Panc1 (cell line): ENCODE measurements at regions not wholly inside any gene's neighbourhood (a gene's known extent, or its start where the extent isn't known, plus 50 kb on each side); places are given as distances from the start of the nearest gene placed in this dataset.

Experiments
- ATAC-seq: fragments of 200-7000 bp; cut with Tn5 transposase; 2 replicates; pipeline ENCODE4 v1.9.1; 2020; ENCODE audit warnings: mild to moderate bottlenecking, moderate library complexity
- BruUV-seq: library from RNA; stranded (reverse); fragments of 400-500 nt; replicated peaks from 2 replicates; lab custom pipeline; 2021; lab: Mats Ljungman, UMichigan
- CTCF ChIA-PET: fragments of 300-600 bp; sonication (Branson Sonifier 250); formaldehyde crosslinking; loops from one replicate; lab custom pipeline; 2022; ENCODE audit warnings: antibody characterized with exemption; lab: Charles Lee
- POLR2A ChIA-PET: fragments of 300-600 bp; sonication (Branson Sonifier 250); formaldehyde crosslinking; loops from one replicate; lab custom pipeline; 2022; ENCODE audit warnings: antibody characterized with exemption; lab: Charles Lee
- DNase-seq: peaks from one replicate; pipeline ENCODE4 v3.0.0-alpha.2; 2010; ENCODE audit warnings: low read depth, low spot score
- H3K27ac ChIP-seq: 2 replicates; pipeline ENCODE4 v1.5.1; 2011; ENCODE audit warnings: mild to moderate bottlenecking, low read length, inconsistent platforms
- H3K27me3 ChIP-seq: fragments of 200-500 bp; sonication (Bioruptor generic); 2 replicates; pipeline ENCODE4 v1.6.0; 2014; ENCODE audit warnings: low read length, inconsistent platforms; ENCODE audit not compliant: control insufficient read depth, insufficient read depth
- H3K36me3 ChIP-seq: fragments of 200-500 bp; sonication (Bioruptor generic); 2 replicates; pipeline ENCODE4 v1.5.1; 2014; ENCODE audit warnings: inconsistent platforms, mild to moderate bottlenecking, low read length, moderate library complexity; ENCODE audit not compliant: control insufficient read depth, insufficient read depth
- H3K4me1 ChIP-seq: 2 replicates; pipeline ENCODE4 v1.5.1; 2011; ENCODE audit warnings: inconsistent platforms, mild to moderate bottlenecking, low read length, moderate library complexity; ENCODE audit not compliant: control insufficient read depth, insufficient read depth
- H3K4me3 ChIP-seq, 2 experiments: 2 replicates each; pipeline ENCODE4 v1.5.1; 2011 to 2012; ENCODE audit warnings: low read depth in 2 of 2, low read length in 2 of 2, mild to moderate bottlenecking in 2 of 2, inconsistent platforms in 1 of 2, moderate library complexity in 1 of 2
- H3K9me3 ChIP-seq: fragments of 200-500 bp; sonication (Bioruptor generic); 2 replicates; pipeline ENCODE4 v1.5.1; 2014; ENCODE audit warnings: low read depth, mild to moderate bottlenecking, inconsistent platforms, low read length, moderate library complexity; ENCODE audit not compliant: control insufficient read depth, insufficient read depth
- POLR2AphosphoS5 ChIP-seq: IDR thresholded peaks from 2 replicates; pipeline ENCODE4 v1.6.1; 2012; ENCODE audit warnings: mild to moderate bottlenecking, low read depth, low read length, moderate library complexity
- SIN3A ChIP-seq: IDR thresholded peaks from 2 replicates; pipeline ENCODE4 v1.6.1; 2012; ENCODE audit warnings: low read depth, mild to moderate bottlenecking, low read length, moderate library complexity, borderline replicate concordance; ENCODE audit not compliant: insufficient read depth
- TCF7L2 ChIP-seq: IDR thresholded peaks from 2 replicates; pipeline ENCODE4 v1.6.1; 2011; ENCODE audit warnings: mild to moderate bottlenecking, low read depth, low read length, inconsistent platforms
- in situ Hi-C: cut with HindIII; loops from 2 replicates; pipeline ENCODE4 v1.10.0; 2016; ENCODE audit warnings: low sequenced_read_pairs, low pct_unique_long_range_greater_than_20kb
- intact Hi-C: fragments of 100-400 bp; cut with micrococcal nuclease; formaldehyde crosslinking; loops from one replicate; pipeline ENCODE4 v1.10.0; 2022; ENCODE audit not compliant: unreplicated experiment
- TF ChIP-seq, protein P1 (sequence below), 2 experiments: IDR thresholded peaks; 2 replicates each; pipeline ENCODE4 v1.6.1; 2011 to 2012; ENCODE audit warnings: low read depth in 2 of 2, control low read depth in 1 of 2, low read length in 1 of 2, mild to moderate bottlenecking in 1 of 2, moderate library complexity in 1 of 2; ENCODE audit not compliant: insufficient read depth in 1 of 2
- TF ChIP-seq, protein P2 (sequence below): fragments of 450-650 bp; IDR thresholded peaks from 2 replicates; pipeline ENCODE4 v1.5.1; 2017; ENCODE audit warnings: mild to moderate bottlenecking

- ChIA-PET CTCF (no interaction called here), POLR2A (no interaction called here)
- Histone ChIP-seq H3K27ac (no peak overlapping the region), H3K4me3 (no peak overlapping the region), H3K4me1 (no peaks in the 10 kb centered on the region), H3K9me3 (no peaks in the 10 kb centered on the region), H3K27me3 (no peaks in the 10 kb centered on the region), H3K36me3 (no peaks in the 10 kb centered on the region)
- BruUV-seq = no TSS peak
- ATAC-seq = no peak
- in situ Hi-C loops (no loop called here), intact Hi-C loops (no loop called here)
- TF ChIP-seq TCF7L2 = no peak
- TF ChIP-seq SIN3A = no peak
- no peak for TF ChIP-seq POLR2AphosphoS5
- DNase-seq = no peak
Observed at GRCh38 chr18:67007085-67007484, 403.2 kb upstream of the CDH19 start.

- intact Hi-C loops (no loop called here), in situ Hi-C loops (no loop called here)
- Histone ChIP-seq H3K27me3 (no peaks in the 10 kb centered on the region), H3K9me3 (no peaks in the 10 kb centered on the region), H3K4me3 (no peak overlapping the region), H3K27ac (no peak overlapping the region), H3K36me3 (no peaks in the 10 kb centered on the region), H3K4me1 (no peaks in the 10 kb centered on the region)
- CTCF ChIA-PET = no interaction called here
- ATAC-seq = no peak
- POLR2A ChIA-PET = no interaction called here
- no peak for DNase-seq
- TF ChIP-seq, protein P1, sequence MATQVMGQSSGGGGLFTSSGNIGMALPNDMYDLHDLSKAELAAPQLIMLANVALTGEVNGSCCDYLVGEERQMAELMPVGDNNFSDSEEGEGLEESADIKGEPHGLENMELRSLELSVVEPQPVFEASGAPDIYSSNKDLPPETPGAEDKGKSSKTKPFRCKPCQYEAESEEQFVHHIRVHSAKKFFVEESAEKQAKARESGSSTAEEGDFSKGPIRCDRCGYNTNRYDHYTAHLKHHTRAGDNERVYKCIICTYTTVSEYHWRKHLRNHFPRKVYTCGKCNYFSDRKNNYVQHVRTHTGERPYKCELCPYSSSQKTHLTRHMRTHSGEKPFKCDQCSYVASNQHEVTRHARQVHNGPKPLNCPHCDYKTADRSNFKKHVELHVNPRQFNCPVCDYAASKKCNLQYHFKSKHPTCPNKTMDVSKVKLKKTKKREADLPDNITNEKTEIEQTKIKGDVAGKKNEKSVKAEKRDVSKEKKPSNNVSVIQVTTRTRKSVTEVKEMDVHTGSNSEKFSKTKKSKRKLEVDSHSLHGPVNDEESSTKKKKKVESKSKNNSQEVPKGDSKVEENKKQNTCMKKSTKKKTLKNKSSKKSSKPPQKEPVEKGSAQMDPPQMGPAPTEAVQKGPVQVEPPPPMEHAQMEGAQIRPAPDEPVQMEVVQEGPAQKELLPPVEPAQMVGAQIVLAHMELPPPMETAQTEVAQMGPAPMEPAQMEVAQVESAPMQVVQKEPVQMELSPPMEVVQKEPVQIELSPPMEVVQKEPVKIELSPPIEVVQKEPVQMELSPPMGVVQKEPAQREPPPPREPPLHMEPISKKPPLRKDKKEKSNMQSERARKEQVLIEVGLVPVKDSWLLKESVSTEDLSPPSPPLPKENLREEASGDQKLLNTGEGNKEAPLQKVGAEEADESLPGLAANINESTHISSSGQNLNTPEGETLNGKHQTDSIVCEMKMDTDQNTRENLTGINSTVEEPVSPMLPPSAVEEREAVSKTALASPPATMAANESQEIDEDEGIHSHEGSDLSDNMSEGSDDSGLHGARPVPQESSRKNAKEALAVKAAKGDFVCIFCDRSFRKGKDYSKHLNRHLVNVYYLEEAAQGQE (IDR thresholded peaks at IDR 0.05; ENCODE audit: insufficient read depth in 1 of 2, low read depth in 2 of 2, low read length in 1 of 2) = no peak
- TF ChIP-seq POLR2AphosphoS5 = no peak
- no peak for TF ChIP-seq TCF7L2
- TF ChIP-seq, protein P2, sequence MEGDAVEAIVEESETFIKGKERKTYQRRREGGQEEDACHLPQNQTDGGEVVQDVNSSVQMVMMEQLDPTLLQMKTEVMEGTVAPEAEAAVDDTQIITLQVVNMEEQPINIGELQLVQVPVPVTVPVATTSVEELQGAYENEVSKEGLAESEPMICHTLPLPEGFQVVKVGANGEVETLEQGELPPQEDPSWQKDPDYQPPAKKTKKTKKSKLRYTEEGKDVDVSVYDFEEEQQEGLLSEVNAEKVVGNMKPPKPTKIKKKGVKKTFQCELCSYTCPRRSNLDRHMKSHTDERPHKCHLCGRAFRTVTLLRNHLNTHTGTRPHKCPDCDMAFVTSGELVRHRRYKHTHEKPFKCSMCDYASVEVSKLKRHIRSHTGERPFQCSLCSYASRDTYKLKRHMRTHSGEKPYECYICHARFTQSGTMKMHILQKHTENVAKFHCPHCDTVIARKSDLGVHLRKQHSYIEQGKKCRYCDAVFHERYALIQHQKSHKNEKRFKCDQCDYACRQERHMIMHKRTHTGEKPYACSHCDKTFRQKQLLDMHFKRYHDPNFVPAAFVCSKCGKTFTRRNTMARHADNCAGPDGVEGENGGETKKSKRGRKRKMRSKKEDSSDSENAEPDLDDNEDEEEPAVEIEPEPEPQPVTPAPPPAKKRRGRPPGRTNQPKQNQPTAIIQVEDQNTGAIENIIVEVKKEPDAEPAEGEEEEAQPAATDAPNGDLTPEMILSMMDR = no peak
- no peak for TF ChIP-seq SIN3A
- BruUV-seq = no TSS peak
Observed at GRCh38 chr18:67001052-67001451, 397.2 kb upstream of the CDH19 start.

- Histone ChIP-seq H3K27ac (no peak overlapping the region), H3K4me3 (no peak overlapping the region), H3K4me1 (no peaks in the 10 kb centered on the region), H3K9me3 (no peaks in the 10 kb centered on the region), H3K36me3 (no peaks in the 10 kb centered on the region), H3K27me3 (no peaks in the 10 kb centered on the region)
- DNase-seq (no peak), ATAC-seq (no peak)
- in situ Hi-C loops (no loop called here), intact Hi-C loops (no loop called here)
- CTCF ChIA-PET = no interaction called here
- POLR2A ChIA-PET = no interaction called here
- no peak for TF ChIP-seq POLR2AphosphoS5
- TF ChIP-seq, protein P2 = no peak
- TF ChIP-seq, protein P1 (IDR thresholded peaks at IDR 0.05; ENCODE audit: insufficient read depth in 1 of 2, low read depth in 2 of 2, low read length in 1 of 2) = no peak
- no peak for TF ChIP-seq TCF7L2
- no peak for TF ChIP-seq SIN3A
- no TSS peak for BruUV-seq
Observed at GRCh38 chr18:66999003-66999402, 395.1 kb upstream of the CDH19 start.
